ENCODE measurements at regions not wholly inside any gene's neighbourhood (a gene's known extent, or its start where the extent isn't known, plus 50 kb on each side); places are given as distances from the start of the nearest gene placed in this dataset.

- TF ChIP-seq, protein P1, sequence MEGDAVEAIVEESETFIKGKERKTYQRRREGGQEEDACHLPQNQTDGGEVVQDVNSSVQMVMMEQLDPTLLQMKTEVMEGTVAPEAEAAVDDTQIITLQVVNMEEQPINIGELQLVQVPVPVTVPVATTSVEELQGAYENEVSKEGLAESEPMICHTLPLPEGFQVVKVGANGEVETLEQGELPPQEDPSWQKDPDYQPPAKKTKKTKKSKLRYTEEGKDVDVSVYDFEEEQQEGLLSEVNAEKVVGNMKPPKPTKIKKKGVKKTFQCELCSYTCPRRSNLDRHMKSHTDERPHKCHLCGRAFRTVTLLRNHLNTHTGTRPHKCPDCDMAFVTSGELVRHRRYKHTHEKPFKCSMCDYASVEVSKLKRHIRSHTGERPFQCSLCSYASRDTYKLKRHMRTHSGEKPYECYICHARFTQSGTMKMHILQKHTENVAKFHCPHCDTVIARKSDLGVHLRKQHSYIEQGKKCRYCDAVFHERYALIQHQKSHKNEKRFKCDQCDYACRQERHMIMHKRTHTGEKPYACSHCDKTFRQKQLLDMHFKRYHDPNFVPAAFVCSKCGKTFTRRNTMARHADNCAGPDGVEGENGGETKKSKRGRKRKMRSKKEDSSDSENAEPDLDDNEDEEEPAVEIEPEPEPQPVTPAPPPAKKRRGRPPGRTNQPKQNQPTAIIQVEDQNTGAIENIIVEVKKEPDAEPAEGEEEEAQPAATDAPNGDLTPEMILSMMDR (IDR thresholded peaks at IDR 0.05) = no peak
- TF ChIP-seq ZFX (IDR thresholded peaks at IDR 0.05; ENCODE audit: borderline replicate concordance) = no peak
These were observed 246.7 kb downstream of the SMAD2 start for GRCh38 chr18:47683774-47684173.
